ENCODE measurements at regions not wholly inside any gene's neighbourhood (a gene's known extent, or its start where the extent isn't known, plus 50 kb on each side); places are given as distances from the start of the nearest gene placed in this dataset.

DNA sequence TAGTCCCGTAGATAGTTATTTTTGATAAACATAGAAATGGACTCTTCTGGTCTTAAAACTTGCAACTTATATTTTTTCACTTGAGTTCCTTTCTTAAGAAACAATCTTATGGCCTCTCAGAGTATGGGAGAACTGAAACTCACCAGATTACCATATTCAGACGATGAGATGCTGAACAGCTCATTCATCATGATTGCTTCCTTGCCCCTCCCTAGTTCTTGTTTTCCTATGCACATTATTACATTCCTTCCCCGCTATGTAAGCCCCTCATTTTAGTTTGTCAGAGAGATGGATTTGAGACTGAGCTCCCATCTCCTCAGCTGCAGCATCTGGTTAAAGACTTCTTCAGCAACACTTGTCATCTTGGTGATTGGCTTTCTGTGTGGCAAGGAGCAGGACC lies 158.5 kb downstream of the SLITRK6 start:
- H3K36me3 ChIP-seq (ENCODE audit: control insufficient read depth, insufficient read depth, low read length): no peaks in the 10 kb centered on the region
- H3K4me3 ChIP-seq (ENCODE audit: extremely low read depth, insufficient read depth, low read length, poor library complexity, severe bottlenecking): no peak overlapping the region
- no peak overlapping the region for H3K27ac ChIP-seq (ENCODE audit: low read depth, low read length, severe bottlenecking)
- WGBS, 2 experiments (ENCODE audit: insufficient coverage in 2 of 2): 80 to 100% methylated on average over 1 of the region's 3 CpGs
- no peaks in the 10 kb centered on the region for H3K9me3 ChIP-seq (ENCODE audit: control insufficient read depth, low read length)
- no peaks in the 10 kb centered on the region for H3K4me1 ChIP-seq (ENCODE audit: control insufficient read depth, insufficient read depth, low read length, poor library complexity, severe bottlenecking)

DNA sequence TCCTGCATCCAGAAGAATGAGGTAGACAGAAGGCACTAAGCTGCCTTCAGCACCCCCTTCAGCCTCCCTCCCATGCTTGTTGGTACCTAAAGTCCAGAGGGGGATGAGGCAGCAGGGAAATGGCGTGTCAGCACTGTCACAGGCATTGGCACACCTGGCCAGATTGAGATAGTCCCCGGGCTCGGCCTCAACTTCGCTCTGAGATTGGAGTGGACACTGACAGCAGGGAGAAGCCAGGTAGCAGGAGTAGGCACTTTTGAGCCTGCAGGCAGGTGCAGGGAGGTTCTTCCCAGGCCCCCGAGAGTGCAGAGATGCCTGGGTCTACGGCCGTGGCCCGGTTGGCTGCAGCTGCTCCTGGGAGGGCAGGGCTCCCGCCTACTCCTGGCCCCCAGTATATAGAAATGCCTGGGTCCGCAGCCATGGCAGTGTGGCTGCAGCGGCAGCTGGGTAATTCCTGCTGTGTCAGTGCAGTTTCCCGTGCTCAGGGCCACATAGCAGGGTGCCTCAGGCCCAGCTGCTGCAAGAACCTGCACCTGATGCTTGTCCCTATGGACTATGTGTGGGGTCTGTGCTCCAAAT lies 160.3 kb downstream of the SLITRK6 start:
- Histone ChIP-seq H3K4me1 (ENCODE audit: control insufficient read depth, insufficient read depth, low read length, poor library complexity, severe bottlenecking) (no peaks in the 10 kb centered on the region), H3K4me3 (ENCODE audit: extremely low read depth, insufficient read depth, low read length, poor library complexity, severe bottlenecking) (no peak overlapping the region), H3K27ac (ENCODE audit: low read depth, low read length, severe bottlenecking) (no peak overlapping the region), H3K9me3 (ENCODE audit: control insufficient read depth, low read length) (no peaks in the 10 kb centered on the region), H3K36me3 (ENCODE audit: control insufficient read depth, insufficient read depth, low read length) (no peaks in the 10 kb centered on the region)
- 80 to 85% methylated on average over 12 of the region's 12 CpGs for WGBS, 2 experiments (ENCODE audit: insufficient coverage in 2 of 2)

DNA sequence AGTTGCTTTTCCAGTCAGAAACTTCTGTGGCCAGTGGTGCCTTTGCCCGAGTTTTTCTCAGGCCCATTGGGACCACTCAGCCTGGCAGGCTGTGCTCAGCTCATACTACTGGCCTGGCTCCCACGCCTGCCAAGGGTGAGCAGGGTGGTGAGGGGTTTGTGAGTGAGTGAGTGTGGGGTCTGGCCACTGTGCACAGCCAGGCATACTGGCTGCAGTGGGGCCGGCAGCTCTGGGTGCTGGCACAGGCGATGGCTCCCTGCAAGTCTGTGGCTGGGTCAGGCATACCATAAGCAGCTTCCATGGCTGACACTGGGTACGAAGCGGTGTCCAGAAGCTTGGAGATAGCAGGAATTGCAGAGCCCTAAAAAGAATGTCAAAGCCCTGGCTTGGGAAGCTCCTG lies 161.0 kb downstream of the SLITRK6 start:
- no peak overlapping the region for H3K27ac ChIP-seq (ENCODE audit: low read depth, low read length, severe bottlenecking)
- WGBS, 2 experiments (ENCODE audit: insufficient coverage in 2 of 2): 100% methylated on average over 4 to 6 of the region's 6 CpGs
- no peak overlapping the region for H3K4me3 ChIP-seq (ENCODE audit: extremely low read depth, insufficient read depth, low read length, poor library complexity, severe bottlenecking)
- H3K36me3 ChIP-seq (ENCODE audit: control insufficient read depth, insufficient read depth, low read length): no peaks in the 10 kb centered on the region
- no peaks in the 10 kb centered on the region for H3K9me3 ChIP-seq (ENCODE audit: control insufficient read depth, low read length)
- no peaks in the 10 kb centered on the region for H3K4me1 ChIP-seq (ENCODE audit: control insufficient read depth, insufficient read depth, low read length, poor library complexity, severe bottlenecking)

DNA sequence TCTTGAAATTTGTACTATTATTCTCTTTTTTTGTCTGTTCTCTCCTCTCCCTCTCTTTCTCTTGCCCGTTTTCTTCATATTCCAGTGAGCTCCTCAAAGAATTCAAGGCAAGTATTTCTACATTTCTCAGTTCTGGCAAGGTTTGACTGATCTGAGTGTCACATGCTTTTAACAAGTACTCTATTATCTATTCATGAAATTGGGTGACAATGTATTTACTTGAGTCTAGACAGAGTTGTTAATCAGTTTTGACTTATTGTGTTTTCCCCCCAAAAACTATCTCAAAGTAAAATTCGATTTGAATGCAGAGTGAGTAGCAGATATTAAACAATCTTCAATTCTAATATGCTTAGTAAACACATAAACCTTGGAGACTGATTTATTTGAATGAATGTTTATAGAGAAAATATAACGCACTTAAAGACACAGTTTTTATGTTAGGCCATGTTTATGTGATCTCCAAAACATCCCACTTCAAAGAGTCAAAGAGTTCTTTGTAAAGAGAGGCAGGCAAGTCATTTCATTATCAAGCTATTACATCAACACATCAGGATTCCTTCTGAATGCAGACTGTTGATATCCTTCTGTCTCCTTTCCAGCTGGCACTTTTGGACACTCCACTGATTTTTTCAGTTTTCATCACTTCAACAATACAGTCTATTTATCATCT lies 166.6 kb downstream of the SLITRK6 start:
- WGBS, 2 experiments (ENCODE audit: insufficient coverage in 2 of 2): 57 to 75% methylated on average over 1 of the region's 3 CpGs
- Histone ChIP-seq H3K36me3 (ENCODE audit: control insufficient read depth, insufficient read depth, low read length) (no peaks in the 10 kb centered on the region), H3K9me3 (ENCODE audit: control insufficient read depth, low read length) (no peaks in the 10 kb centered on the region), H3K4me1 (ENCODE audit: control insufficient read depth, insufficient read depth, low read length, poor library complexity, severe bottlenecking) (no peaks in the 10 kb centered on the region), H3K4me3 (ENCODE audit: extremely low read depth, insufficient read depth, low read length, poor library complexity, severe bottlenecking) (no peak overlapping the region), H3K27ac (ENCODE audit: low read depth, low read length, severe bottlenecking) (no peak overlapping the region)

DNA sequence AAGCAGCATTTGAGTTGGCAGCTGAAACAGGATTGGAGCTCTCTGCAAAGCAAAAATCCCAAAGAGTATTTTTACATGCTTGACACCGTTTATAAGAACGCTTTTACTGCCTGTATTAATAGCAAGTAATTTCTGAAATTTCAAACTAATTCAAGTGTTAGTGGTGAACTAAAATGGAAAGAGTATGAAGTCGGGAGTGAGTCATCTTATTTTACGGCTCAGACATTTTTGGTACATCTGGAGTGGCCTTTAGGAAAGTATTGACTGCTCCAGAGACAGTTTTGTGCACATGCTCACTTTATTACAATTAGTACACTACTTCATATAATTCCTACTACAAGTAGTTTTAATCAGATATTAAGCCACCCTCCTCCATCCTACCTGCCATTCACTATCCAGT lies 167.4 kb downstream of the SLITRK6 start:
- Histone ChIP-seq H3K4me1 (ENCODE audit: control insufficient read depth, insufficient read depth, low read length, poor library complexity, severe bottlenecking) (no peaks in the 10 kb centered on the region), H3K27ac (ENCODE audit: low read depth, low read length, severe bottlenecking) (no peak overlapping the region), H3K9me3 (ENCODE audit: control insufficient read depth, low read length) (no peaks in the 10 kb centered on the region), H3K36me3 (ENCODE audit: control insufficient read depth, insufficient read depth, low read length) (no peaks in the 10 kb centered on the region), H3K4me3 (ENCODE audit: extremely low read depth, insufficient read depth, low read length, poor library complexity, severe bottlenecking) (no peak overlapping the region)
- 92 to 100% methylated on average over 2 of the region's 4 CpGs for WGBS, 2 experiments (ENCODE audit: insufficient coverage in 2 of 2)

DNA sequence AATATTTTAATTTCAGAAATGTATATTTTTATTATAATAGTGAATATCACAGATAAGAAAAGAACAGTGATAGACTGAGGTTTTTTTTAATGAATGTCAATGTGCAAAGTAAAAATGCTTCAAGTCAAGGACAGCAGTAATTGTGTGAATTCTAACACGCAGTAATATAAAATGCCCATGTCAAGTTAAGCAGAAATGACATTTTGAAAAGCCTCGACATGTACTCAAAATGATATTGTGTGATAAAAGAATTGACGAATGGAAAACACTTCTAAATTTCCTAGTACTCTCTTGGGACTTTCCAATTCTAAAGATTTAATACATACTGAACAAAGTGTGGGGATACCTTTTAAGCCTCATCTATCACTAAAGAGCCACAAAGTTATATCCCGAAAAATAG lies 172.6 kb downstream of the SLITRK6 start:
- H3K4me1 ChIP-seq (ENCODE audit: control insufficient read depth, insufficient read depth, low read length, poor library complexity, severe bottlenecking): no peaks in the 10 kb centered on the region
- H3K4me3 ChIP-seq (ENCODE audit: extremely low read depth, insufficient read depth, low read length, poor library complexity, severe bottlenecking): no peak overlapping the region
- no peak overlapping the region for H3K27ac ChIP-seq (ENCODE audit: low read depth, low read length, severe bottlenecking)
- WGBS, 2 experiments (ENCODE audit: insufficient coverage in 2 of 2): 100% methylated on average over 1 of the region's 4 CpGs; no CpG with 5 or more reads in 1 of the 2 experiments
- H3K9me3 ChIP-seq (ENCODE audit: control insufficient read depth, low read length): no peaks in the 10 kb centered on the region
- no peaks in the 10 kb centered on the region for H3K36me3 ChIP-seq (ENCODE audit: control insufficient read depth, insufficient read depth, low read length)

DNA sequence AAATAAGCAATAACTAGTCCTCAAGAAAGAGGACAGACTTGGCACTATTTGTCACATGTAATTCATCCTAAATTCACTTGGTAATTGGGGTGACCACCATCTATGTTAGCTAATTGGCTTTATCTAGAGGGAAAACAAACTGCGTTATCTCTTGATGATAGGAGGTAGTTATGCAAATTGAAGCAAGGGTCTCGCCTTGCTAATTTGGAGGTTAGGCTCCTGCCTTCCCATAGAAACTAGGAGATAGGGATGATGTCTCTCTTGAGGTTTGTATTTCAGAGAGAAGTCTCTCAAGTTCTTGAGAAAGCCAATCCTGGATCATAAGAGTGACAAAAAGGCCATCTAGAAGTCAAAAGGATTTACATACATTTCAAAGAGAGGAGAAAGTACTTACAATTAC lies 179.9 kb downstream of the SLITRK6 start:
- no peak overlapping the region for H3K27ac ChIP-seq (ENCODE audit: low read depth, low read length, severe bottlenecking)
- 29 to 40% methylated on average over 1 to 2 of the region's 2 CpGs for WGBS, 2 experiments (ENCODE audit: insufficient coverage in 2 of 2)
- H3K4me1 ChIP-seq (ENCODE audit: control insufficient read depth, insufficient read depth, low read length, poor library complexity, severe bottlenecking): no peaks in the 10 kb centered on the region
- no peaks in the 10 kb centered on the region for H3K36me3 ChIP-seq (ENCODE audit: control insufficient read depth, insufficient read depth, low read length)
- H3K9me3 ChIP-seq (ENCODE audit: control insufficient read depth, low read length): no peaks in the 10 kb centered on the region
- H3K4me3 ChIP-seq (ENCODE audit: extremely low read depth, insufficient read depth, low read length, poor library complexity, severe bottlenecking): no peak overlapping the region

DNA sequence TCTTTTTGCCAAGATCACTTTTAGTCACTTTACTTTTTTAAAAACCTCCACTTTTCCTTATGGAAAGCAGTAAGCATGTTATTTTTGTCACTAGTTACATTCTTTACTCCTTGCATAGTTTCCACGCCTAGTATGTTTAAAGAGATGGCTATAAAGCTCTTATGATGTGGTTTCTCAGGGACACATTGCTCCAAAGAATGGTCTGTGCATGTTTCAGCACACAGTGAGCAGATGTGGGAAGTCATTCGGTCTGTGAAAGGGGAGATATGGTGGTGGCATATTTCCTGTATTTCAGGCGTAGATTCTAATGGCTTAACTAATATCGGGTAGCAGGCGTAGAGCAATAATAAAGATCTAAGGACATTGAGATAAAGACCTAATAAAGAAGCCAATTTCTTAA lies 180.7 kb downstream of the SLITRK6 start:
- no peaks in the 10 kb centered on the region for H3K9me3 ChIP-seq (ENCODE audit: control insufficient read depth, low read length)
- H3K27ac ChIP-seq (ENCODE audit: low read depth, low read length, severe bottlenecking): no peak overlapping the region
- no peaks in the 10 kb centered on the region for H3K4me1 ChIP-seq (ENCODE audit: control insufficient read depth, insufficient read depth, low read length, poor library complexity, severe bottlenecking)
- H3K4me3 ChIP-seq (ENCODE audit: extremely low read depth, insufficient read depth, low read length, poor library complexity, severe bottlenecking): no peak overlapping the region
- WGBS, 2 experiments (ENCODE audit: insufficient coverage in 2 of 2): 81 to 100% methylated on average over 1 to 2 of the region's 5 CpGs
- no peaks in the 10 kb centered on the region for H3K36me3 ChIP-seq (ENCODE audit: control insufficient read depth, insufficient read depth, low read length)

DNA sequence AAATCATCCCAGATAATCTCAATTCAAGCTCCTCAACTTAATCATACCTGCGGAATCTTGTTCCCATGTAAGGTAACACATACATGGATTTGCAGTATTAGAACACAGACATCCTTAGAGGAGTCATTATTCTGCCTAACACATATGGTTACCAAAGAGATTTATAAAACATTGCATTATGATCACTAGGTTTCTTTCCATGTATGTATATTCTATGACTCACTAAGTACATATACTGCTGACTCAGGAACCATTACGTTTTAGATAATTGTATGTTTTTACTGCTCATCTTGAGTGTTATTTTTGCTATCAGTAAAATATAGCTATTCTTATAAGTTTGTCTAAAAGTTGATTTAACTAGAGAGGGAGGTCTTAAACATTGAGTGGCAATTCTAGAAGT lies 182.9 kb downstream of the SLITRK6 start:
- WGBS, 2 experiments (ENCODE audit: insufficient coverage in 2 of 2): 100% methylated on average over 1 of the region's 2 CpGs; no CpG with 5 or more reads in 1 of the 2 experiments
- no peaks in the 10 kb centered on the region for H3K9me3 ChIP-seq (ENCODE audit: control insufficient read depth, low read length)
- H3K27ac ChIP-seq (ENCODE audit: low read depth, low read length, severe bottlenecking): no peak overlapping the region
- H3K36me3 ChIP-seq (ENCODE audit: control insufficient read depth, insufficient read depth, low read length): no peaks in the 10 kb centered on the region
- H3K4me3 ChIP-seq (ENCODE audit: extremely low read depth, insufficient read depth, low read length, poor library complexity, severe bottlenecking): no peak overlapping the region
- H3K4me1 ChIP-seq (ENCODE audit: control insufficient read depth, insufficient read depth, low read length, poor library complexity, severe bottlenecking): no peaks in the 10 kb centered on the region

DNA sequence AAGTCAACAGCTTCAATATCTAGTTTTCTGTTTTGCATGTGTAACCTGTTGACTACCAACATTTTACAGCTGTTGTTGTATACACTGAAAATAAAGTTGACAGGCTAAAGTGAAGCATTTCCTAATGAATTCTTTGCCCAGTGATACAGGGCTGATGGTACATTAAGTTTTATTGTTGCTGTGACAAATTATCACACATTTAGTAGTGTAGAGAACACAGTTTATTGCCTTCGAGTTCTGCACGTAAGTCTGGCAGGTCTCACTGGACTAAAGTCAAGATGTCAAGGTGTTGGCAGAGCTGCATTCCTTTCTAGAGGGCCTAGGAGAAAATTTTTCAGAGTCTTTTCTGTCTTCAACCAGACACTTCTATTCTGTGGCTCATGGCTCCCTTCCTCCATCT lies 184.2 kb downstream of the SLITRK6 start:
- H3K4me1 ChIP-seq (ENCODE audit: control insufficient read depth, insufficient read depth, low read length, poor library complexity, severe bottlenecking): no peaks in the 10 kb centered on the region
- H3K4me3 ChIP-seq (ENCODE audit: extremely low read depth, insufficient read depth, low read length, poor library complexity, severe bottlenecking): no peak overlapping the region
- H3K36me3 ChIP-seq (ENCODE audit: control insufficient read depth, insufficient read depth, low read length): no peaks in the 10 kb centered on the region
- no peak overlapping the region for H3K27ac ChIP-seq (ENCODE audit: low read depth, low read length, severe bottlenecking)
- H3K9me3 ChIP-seq (ENCODE audit: control insufficient read depth, low read length): no peaks in the 10 kb centered on the region
- WGBS, 2 experiments (ENCODE audit: insufficient coverage in 2 of 2): 92 to 100% methylated on average over 2 of the region's 2 CpGs

DNA sequence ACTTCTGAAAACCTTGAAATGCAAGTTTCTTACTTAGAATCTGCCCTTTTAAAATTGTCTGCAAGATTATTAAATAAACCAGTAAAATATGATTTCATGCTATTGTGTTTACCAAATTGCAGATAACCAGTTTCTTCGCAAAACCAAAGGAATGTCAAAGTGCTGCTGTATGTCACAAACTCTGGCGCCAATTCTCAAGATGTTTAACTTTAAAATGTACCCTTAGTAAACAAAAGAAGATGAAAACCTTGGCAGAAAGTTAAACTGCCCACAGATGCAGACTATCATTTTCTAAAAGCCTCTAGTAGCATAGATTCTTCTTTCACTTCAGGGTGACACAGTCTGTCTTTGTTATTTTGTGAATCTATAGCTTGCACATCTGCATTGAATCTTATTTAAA lies 189.2 kb downstream of the SLITRK6 start:
- no peak overlapping the region for H3K4me3 ChIP-seq (ENCODE audit: extremely low read depth, insufficient read depth, low read length, poor library complexity, severe bottlenecking)
- no peaks in the 10 kb centered on the region for H3K9me3 ChIP-seq (ENCODE audit: control insufficient read depth, low read length)
- WGBS, 2 experiments (ENCODE audit: insufficient coverage in 2 of 2): no CpG with 5 or more reads among the region's 2 CpGs
- H3K27ac ChIP-seq (ENCODE audit: low read depth, low read length, severe bottlenecking): no peak overlapping the region
- H3K4me1 ChIP-seq (ENCODE audit: control insufficient read depth, insufficient read depth, low read length, poor library complexity, severe bottlenecking): no peaks in the 10 kb centered on the region
- H3K36me3 ChIP-seq (ENCODE audit: control insufficient read depth, insufficient read depth, low read length): no peaks in the 10 kb centered on the region

Data from mesodermal cell (in vitro differentiated cells).